ENCODE measurements at regions not wholly inside any gene's neighbourhood (a gene's known extent, or its start where the extent isn't known, plus 50 kb on each side); places are given as distances from the start of the nearest gene placed in this dataset.
A peak's percentile ranks its signal among the peaks of the same experiment; 100 is the strongest.
"Not testable (repeated sequence)": the region's sequence is repeated elsewhere in the genome, so short reads cannot be mapped to it uniquely, and the experiment has no call there.

DNA sequence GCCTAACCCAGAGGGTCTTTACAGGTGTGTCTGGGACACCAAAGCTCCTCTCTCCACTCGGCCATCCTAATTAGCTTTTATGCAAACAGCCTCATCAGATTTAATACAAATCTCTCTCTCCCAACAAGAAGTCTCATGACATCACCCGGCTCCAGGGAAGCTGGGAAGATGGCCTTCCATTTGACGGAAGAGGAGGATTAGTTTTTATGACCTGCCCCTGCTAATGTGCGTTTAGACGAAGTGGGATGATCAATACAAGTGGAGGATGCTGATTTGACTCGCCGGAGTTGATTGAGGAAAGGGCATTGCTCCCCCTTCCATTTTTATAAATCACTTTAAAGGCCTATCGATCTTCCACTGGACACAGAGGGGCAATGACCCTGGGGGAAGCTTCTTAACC, 239.2 kb downstream of the BCL11B start:
- intact Hi-C loops (cut with DNase I): no loop called here
- no peak for DNase-seq
- ATAC-seq (ENCODE audit: poor library complexity): no peak

DNA sequence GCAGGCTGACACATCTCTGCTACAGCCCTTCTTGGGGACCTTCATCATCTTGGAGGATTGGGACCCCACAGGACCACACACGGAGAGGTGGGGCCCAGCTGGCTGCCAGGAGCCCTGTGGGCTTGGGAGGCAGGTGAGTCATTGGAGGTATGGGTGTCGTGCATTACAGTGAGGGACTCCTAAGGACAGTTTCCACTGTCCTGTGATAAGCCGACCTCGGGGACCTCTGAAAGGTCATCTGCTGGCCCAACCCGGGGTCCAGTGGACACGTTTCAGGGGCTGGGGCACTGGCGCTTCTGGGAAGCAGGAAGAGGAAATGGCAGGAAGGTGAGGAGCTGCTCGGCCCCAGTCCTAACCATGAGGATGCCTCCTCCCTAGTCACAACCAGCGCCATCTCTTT, 238.0 kb downstream of the BCL11B start:
- ATAC-seq (ENCODE audit: poor library complexity) (no peak), DNase-seq (no peak)
- intact Hi-C loops (cut with DNase I): no loop called here

DNA sequence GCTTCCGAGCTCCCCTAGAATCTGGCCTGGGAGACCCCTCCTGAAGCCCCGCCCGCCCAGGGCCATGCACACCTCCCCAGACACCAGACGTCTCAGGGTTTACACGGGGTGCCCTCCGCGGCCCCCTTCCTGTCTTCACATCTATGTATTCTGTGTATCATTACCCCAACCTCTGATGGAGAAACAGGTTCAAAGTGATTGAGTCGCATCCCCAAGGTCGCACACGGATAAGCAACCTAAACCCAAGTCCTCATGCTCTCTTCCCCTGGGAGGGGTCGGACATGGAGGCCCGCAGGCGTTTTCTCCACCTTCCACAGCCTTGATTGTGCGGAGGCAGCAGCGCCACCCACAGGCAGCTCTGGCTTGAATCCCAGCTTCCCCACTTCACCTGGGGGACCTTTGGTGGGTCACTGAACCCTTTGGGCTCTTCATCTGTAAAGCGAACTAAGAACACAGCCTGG, 237.3 kb downstream of the BCL11B start:
- DNase-seq (no peak), ATAC-seq (ENCODE audit: poor library complexity) (no peak)
- intact Hi-C loops (cut with DNase I): no loop called here

DNA sequence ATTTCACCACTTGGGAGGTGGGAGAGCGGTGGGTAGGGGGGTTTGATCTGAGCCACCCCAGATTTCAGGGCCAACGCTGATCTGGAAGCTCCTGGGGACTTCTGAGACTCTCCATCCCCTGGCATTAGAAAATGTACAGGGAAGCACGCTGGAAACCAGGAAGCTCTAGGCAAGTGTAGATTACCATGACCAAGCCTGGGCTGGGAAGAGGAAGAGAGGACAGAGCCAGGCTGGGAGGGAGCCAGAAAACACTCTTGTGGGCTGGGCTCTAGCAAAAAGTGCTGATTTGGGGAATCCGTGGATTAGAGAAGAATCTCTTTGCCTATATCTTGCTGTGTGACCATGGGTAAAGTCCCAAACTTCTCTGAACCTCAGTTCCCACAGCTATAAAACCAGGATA, 236.7 kb downstream of the BCL11B start:
- ATAC-seq (ENCODE audit: poor library complexity) (peak; percentile 82), DNase-seq (peak; percentile 78)
- intact Hi-C loops (cut with DNase I): no loop called here

DNA sequence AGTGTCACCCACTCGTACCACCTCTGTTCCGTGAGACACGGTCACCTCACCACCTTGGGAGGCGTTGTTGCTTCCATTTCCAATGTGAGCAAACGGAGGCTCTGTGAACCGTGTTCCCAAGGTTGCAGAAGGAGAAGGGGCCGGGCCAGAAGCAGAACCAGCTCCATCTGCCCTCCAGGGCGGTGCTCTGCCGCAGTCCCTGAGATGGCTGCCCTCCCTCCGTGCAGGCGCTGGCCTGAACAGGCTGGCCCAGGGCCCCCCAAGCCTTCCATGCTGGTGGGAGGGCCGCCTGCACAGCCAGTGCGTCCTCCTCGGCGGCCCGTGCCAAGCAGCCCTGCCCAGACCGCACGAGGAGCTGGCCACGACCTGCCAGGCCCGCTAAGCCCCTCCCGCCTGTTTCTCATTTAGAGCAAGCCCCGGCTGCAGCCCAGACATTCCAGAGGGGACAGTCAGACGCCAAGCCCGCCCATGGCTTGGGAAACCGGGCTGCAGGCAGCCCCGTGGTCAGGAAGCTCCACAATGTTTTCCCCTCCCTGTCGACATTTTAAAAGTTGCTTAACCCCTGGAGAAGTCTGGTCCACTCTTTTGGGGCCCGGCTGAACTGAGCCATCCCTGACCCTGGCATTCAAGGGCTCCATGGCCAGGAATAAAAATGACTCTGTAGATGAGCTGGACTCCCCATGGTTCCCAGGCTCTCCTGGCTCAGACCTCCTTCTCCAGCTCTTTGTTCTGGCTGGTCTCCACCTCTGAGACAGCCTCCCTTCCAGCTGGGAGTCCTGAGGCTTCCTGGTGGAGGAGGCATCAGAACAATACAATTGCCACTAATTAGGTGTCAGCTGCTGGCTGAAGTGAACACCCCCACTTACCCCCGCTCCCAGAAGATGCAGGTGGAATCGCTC, 236.0 kb downstream of the BCL11B start:
- ATAC-seq (ENCODE audit: poor library complexity) (peak; percentile 94), DNase-seq (peak; percentile 91)
- intact Hi-C loops (cut with DNase I): no loop called here

DNA sequence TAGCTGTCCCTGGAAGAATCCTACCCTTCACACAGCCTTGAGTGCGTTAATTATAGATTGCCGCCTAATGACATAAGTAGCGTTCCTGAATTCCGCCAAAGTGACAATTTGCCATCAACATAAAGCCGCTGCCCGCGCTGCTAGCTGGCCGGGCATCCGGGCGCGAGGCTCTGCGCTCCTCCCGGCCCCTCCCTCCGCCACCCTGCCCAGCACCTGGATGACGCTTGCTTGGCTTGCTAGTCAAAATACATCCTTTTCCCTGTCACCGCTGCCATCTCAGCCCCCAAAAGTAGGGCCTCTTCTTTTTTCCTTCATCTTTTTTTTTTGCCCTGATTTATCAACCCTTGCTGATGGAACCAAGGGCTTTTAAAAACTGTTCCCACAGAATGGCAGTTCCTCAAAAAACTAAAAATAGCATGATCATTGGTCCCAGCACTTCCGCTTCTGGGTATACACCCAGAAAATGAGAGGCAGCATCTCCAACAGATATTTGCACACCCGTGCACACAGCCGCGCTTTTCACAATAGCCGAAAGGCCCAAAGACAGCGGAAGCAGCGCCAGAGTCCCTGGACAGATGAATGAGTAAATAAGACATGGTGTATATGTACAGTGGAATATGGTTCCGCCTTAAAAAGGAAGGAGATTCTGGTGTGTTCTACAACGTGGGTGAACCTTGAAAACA, 235.2 kb downstream of the BCL11B start:
- ATAC-seq (ENCODE audit: poor library complexity) (peak; percentile 21), DNase-seq (peak; percentile 72)
- intact Hi-C loops (cut with DNase I): no loop called here

DNA sequence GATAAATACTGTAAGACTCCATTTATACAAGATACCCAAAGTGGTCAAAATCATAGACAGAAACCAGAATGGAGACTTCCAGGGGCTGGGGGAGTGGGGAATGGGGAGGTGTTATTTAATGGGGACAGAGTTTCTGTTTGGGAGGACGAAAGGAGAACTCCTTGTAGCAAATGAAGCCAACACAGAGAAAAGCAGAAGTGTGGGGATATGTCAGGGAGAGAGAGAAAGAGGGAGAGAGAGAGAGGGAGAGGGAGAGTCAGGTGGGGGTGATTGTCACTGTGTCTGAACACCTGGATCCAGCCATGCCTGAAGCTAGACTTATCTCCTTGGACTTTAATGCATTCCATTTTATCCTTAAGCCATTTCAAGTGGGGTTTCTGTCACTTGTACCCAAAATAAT, 234.7 kb downstream of the BCL11B start:
- ATAC-seq (ENCODE audit: poor library complexity); intact Hi-C loops (cut with DNase I); DNase-seq: not testable (repeated sequence)

DNA sequence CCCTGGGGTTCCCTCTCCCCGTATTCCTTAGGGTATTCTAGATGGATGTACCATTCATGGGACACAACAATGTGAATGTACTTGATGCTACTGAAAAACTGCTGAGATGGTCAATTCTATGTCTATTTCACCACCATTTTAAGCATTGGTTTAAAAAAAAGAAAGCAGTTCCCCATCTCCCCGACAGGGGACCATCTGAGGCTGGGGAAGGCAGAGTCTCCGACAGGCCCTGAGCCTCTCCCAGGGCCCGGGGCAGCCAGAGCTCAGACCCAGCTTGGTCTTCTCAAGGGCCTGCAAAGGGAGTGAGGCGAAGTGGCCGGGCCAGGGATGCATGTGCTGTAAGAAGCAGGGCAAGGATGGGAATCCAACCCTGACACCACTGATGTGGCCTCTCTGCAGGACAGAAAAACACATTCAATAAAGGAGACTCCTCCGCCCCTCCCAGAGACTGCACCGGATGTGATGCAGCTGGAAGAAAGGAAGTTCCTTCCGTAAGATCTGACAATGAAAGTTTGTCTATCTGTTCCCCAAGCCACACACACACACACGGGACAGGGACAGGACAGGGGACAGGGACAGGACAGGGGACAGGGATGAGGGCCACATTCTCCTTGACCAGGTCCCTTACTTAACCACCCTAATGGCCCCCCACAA, 234.1 kb downstream of the BCL11B start:
- DNase-seq (no peak), ATAC-seq (ENCODE audit: poor library complexity) (no peak)
- intact Hi-C loops (cut with DNase I): no loop called here

DNA sequence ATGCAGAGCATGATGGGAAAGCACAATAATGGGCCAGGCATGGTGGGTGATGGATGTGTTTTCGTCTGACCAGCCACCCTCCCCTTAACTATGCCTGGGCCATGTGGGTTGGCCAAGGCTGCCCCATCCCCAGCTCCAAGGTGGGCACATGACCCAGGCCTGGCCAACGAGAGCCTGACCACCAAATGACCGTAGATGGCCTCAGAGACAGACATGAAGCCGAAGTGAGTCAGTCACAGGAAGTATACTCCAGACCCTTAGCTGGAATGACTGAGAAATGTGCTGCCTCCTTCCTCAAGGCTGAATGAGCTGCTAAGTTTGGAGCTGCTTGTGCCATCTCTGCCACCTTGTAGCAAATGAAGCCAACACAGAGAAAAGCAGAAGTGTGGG, 233.6 kb downstream of the BCL11B start:
- DNase-seq: no peak
- no peak for ATAC-seq (ENCODE audit: poor library complexity)
- intact Hi-C loops (cut with DNase I): no loop called here

DNA sequence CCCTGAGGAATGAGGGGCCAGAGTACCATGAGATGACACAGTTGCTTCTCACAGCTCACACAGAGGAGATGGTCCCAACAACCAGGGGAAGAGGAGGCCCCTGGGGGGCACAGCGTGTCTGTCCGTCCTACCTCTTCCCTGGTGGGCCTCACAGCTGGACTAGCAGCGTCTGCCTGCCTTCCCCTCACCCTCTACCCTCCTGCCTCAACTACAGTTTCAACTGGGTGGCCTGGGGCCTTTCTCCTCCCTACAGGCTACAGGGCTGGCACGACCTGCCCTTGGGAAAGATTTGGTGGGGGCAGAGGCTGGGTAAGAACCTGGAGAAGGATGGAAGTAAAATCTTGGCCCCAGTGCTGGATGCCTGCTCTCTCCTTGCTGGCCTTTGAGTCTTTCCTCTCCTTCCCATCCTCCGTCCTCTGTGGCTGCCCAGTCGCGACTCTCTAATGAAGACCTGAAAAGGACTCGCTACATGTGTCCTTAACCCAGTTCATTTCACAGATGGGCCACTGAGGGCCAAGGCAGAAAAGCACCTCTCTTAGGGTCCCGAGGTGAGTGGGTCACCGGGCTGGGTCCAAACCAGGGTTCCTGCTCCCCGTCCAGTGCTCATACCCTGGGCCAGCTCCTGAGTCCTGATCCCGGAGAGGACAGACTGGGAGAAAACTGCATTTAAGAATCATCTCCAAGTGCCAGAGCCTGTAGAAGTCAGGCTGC, 232.5 kb downstream of the BCL11B start:
- DNase-seq (no peak), ATAC-seq (ENCODE audit: poor library complexity) (no peak)
- intact Hi-C loops (cut with DNase I): no loop called here

DNA sequence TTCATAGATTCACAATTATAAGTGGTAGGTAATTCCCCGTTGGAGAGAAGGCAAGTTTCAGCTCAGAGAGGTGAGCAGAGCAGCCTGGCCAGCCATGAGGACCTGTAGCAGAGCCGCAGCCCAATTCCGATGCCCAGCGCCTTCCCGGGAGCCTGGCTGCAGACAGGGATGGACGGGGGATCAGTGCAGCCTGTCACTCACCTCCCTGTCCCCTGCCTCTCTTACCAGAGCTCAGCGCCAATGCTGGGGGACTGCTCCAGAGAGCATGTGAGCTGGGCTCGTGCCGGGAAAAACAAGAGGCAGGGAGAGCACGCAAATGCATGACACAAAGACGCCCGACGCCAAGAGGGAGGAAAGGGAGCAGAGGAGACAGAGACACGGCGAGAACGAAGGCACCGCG, 231.9 kb downstream of the BCL11B start:
- intact Hi-C loops (cut with DNase I): no loop called here
- DNase-seq: no peak

DNA sequence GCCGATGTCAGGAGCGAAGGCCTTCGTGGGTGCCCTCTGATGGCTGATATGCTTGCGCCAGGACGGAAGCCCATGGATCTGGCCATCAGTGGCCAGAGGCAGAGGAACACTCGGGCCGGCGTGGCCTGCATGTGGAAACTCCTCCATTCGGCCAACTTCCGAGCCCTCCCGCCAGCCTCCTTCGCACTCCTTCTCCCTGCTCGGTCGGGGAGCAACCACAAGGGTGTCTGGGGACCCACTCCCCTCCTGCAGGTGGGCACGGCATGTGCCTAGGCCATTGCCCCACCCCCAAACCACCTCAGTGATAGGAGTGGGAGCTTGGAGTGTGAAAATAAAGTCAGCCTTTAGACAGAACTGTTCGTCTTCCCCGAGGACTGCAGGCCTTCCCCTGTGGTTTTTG, 231.3 kb downstream of the BCL11B start:
- intact Hi-C loops (cut with DNase I): no loop called here
- ATAC-seq (ENCODE audit: poor library complexity): no peak
- no peak for DNase-seq

More for the DNA sequence above, 231.9 kb downstream of the BCL11B start:
- no peak for ATAC-seq (ENCODE audit: poor library complexity)

DNA sequence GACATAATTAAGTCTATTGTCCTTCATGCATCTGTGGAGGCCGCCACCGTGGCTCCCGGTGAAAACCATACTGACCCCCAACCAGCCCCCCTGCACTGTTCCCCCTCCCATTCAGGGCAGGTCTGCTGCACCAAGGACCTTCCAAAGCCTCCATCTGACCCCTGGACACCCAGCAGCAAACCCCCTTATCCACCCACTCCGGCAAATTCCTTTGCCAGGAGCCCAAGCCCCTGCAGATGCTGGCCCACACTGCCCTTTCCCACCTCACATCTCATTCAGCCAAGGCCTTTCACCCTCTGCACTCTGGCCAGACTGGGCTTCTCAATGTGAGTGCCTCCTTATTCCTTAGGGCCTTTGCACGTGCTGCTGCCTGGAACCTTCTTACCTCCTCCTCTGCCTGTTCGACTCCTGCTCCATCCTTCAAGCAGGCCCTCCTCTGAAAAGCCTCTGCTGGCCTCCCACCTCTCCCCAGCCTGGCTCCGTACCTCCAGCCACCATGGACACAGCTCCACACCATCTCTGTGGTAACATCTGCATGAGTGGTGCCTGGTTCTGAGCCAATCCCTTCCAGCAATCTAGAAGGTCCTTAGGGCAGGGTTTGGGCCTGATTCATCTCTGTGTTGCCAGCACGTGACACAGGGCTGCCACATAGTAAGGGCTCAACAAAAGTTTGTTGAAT, 230.7 kb downstream of the BCL11B start:
- DNase-seq: no peak
- ATAC-seq (ENCODE audit: poor library complexity): no peak
- intact Hi-C loops (cut with DNase I): no loop called here

DNA sequence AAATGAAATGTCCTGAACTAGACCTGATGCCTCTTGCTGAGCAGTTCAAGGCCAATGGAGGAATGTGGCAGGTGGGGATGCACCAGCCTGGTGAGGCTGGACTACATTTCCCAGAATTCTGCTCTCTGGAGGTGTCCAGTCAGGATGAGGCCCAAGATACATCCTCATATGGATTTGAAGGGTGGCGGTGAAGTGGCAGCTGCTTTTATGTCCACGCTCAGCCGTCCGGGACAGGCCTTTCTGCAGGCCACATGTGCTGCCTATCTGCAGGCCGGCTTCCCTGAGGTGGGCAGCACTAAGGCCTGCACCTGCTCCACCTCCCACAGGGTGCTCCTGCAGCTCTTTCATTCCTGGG, 230.2 kb downstream of the BCL11B start:
- intact Hi-C loops (cut with DNase I): no loop called here
- DNase-seq (no peak), ATAC-seq (ENCODE audit: poor library complexity) (no peak)

DNA sequence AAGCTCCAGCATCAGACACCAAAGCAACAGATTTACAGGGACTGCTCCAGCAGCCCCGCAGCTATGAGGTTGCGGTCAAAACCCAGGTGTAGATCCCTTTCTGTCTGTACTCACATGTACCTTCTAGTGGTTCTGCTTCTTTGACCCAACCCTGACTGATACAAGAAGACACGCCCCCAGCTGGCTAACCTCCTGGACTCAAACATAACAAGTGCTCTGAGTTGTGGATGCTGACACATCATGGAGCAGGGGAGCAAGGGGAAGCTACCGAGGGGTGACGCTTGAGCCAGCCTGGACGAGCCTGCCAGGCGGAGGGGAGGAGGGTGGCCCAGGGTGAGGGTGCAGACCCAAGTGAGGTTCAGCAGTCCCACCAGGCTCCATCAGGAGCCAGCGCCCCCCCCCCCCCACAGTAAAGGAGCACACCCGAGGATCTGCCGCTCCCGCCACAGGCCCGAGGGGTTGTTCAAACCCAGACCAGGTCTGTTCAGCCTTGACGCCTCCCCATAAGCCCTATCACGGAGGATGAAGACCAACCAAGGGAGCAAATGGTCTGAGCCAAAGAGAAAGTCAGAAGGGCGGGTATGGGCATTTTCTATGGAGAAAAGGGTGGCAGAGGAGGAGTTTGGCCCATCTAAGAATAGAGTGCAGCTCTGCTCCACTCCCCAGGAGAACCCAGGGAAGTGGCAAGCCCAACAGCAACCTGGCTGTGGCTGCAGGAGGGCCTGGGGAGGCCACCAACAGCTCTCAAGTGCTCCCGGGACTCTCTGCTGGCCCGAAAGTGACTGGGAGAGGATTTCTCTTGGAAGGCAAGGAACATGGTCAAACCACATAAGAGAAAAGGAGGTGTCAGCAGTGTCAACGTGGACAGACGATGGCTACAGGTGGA, 229.4 kb downstream of the BCL11B start:
- DNase-seq (no peak), ATAC-seq (ENCODE audit: poor library complexity) (no peak)
- intact Hi-C loops (cut with DNase I): no loop called here

DNA sequence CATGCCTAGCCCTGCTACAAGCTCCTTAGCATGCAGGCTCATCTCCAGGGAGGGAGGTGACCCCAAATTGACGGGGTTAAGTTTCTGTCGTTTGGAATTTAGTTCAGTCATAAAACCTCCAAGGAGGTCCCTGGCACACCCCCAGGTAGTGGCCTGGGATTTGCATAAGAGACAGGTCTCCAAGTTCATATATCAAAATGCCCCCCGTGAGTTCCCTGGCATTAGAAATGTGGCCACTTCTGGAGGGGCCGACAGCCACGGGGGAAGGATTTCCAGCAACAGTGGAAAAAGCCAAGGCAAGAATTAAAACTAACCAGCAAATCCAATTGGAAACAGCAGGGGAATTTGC, 228.8 kb downstream of the BCL11B start:
- DNase-seq: no peak
- ATAC-seq (ENCODE audit: poor library complexity): no peak
- intact Hi-C loops (cut with DNase I): no loop called here

DNA sequence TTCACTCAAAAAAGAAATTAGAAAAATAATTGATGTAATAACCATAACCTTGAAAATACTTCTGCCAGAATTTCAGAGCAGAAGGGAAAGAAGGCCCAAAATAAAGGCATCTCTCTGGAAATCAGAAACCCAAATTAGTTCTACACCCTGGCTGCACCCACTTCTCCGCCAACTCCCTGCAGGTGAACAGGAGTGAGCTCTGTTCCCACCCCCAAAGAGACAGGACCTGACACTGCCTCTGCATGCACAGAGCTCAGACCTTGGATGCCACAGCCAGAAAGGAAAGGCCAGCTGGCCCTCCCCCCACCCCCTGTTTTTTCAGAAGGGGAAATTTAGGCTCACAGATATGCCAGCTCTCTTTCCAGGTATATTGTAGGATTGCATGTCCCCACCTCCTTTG, 228.2 kb downstream of the BCL11B start:
- ATAC-seq (ENCODE audit: poor library complexity) (no peak), DNase-seq (no peak)
- intact Hi-C loops (cut with DNase I): no loop called here
